ENCODE measurements at regions not wholly inside any gene's neighbourhood (a gene's known extent, or its start where the extent isn't known, plus 50 kb on each side); places are given as distances from the start of the nearest gene placed in this dataset.

DNA sequence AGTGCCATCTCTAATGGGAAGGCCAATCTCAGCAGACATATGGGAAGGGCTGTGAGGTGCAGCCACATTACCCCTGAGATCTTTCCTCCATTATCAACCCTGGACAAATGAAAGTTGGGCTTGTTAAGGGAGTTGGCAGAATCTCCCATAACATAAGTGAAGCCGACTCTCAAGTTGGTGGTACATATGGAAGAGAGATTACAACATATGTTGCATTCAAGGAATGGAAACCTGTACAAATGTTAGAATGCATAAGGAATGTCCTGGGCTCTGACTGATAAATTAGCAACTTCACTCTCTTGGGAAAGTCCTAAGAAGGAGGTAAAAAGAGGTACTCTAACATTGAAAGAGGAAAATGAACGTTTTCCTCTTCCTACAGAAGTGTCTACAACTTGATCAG is 288.7 kb downstream of the IL20RB start:
- Histone ChIP-seq H3K4me3 (ENCODE audit: low read length) (no peak overlapping the region), H3K36me3 (ENCODE audit: control insufficient read depth, insufficient read depth, low read length) (no peaks in the 10 kb centered on the region), H3K27me3 (ENCODE audit: control insufficient read depth, insufficient read depth, low read length) (no peaks in the 10 kb centered on the region), H3K9me3 (ENCODE audit: control insufficient read depth, low read depth, low read length) (no peaks in the 10 kb centered on the region), H3K27ac (ENCODE audit: low read length) (no peak overlapping the region), H3K4me1 (ENCODE audit: control insufficient read depth, insufficient read depth, low read length) (no peaks in the 10 kb centered on the region)
- no CpG with 5 or more reads among the region's 2 CpGs for WGBS (ENCODE audit: insufficient coverage, low lambda C conversion rate)
- DNase-seq = no peak

DNA sequence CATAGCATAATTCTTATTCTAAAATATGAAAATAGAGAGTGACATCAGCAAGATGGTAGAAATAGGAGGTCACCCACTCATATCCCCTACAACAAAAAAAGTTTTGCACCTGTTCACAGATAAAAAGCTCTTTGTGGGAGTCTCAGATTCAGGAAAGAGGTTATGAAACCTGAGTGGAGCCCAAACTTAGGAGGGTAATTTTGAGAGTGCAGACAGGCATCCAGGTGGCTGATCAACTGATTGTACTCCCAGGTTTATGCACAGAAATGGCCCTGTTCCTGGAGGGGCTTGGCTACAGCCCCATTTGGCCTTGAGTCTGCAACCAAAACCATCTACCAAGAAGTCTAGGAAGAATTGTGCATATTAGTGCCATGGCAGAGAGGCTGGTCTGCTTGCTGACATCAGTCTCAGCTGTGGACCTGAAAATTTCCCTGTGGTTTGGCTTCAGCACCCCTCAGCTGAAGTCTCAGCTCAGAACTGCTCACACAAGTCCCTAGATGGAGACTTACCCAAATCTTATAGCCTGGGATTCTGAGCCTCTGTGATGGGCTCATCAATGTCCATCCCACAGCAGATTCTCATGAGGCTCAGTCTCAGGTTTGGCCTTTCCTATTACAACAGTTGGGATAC is 291.6 kb downstream of the IL20RB start:
- Histone ChIP-seq H3K9me3 (ENCODE audit: control insufficient read depth, low read depth, low read length) (peaks cover 3% of the 10 kb centered on the region), H3K27ac (ENCODE audit: low read length) (no peak overlapping the region), H3K36me3 (ENCODE audit: control insufficient read depth, insufficient read depth, low read length) (no peaks in the 10 kb centered on the region), H3K27me3 (ENCODE audit: control insufficient read depth, insufficient read depth, low read length) (no peaks in the 10 kb centered on the region), H3K4me3 (ENCODE audit: low read length) (no peak overlapping the region), H3K4me1 (ENCODE audit: control insufficient read depth, insufficient read depth, low read length) (no peaks in the 10 kb centered on the region)
- DNase-seq = no peak

DNA sequence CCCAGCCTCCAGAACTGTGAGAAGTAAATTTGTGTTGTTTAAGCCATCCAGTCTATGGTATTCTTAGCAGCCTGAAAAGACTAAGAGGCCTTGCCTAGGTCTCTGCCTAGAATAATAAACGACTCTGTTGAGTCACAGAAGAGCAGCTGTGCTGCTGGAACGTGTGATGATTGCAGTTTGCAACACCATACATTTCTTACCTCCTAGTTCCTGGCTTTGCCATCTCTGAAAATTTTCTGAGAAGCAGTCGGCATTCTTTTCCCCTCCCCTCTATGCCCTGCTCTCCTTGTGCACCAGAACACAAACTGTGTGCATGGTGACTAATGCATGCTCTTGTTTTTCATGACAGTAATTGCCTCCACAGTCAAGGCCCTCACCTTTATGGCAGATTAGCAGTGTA is 301.3 kb downstream of the IL20RB start:
- no peak overlapping the region for H3K4me3 ChIP-seq (ENCODE audit: low read length)
- no peaks in the 10 kb centered on the region for H3K36me3 ChIP-seq (ENCODE audit: control insufficient read depth, insufficient read depth, low read length)
- no peaks in the 10 kb centered on the region for H3K4me1 ChIP-seq (ENCODE audit: control insufficient read depth, insufficient read depth, low read length)
- DNase-seq = no peak
- no peak overlapping the region for H3K27ac ChIP-seq (ENCODE audit: low read length)
- no peaks in the 10 kb centered on the region for H3K27me3 ChIP-seq (ENCODE audit: control insufficient read depth, insufficient read depth, low read length)
- WGBS (ENCODE audit: insufficient coverage, low lambda C conversion rate) = 73% methylated on average over 2 of the region's 3 CpGs
- H3K9me3 ChIP-seq (ENCODE audit: control insufficient read depth, low read depth, low read length) = no peaks in the 10 kb centered on the region

DNA sequence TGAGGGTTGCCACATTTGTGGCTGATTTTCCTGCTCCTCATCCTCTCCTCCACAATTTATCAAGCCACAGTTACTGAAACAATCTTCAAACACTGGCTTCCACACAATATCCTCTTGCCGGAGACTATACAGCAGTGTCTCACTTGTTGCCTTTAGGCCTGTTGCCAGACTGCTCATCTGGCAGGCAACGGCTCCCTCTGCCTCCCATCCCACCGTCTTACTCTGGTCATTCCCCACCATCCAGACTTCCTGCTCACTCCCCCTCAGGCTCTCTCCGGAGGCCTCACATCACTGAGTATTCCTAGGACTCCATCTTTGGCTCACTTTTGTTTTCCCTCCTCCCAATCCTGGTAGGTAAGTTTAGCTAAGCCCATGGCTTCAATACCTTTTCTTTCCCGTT is 301.9 kb downstream of the IL20RB start:
- Histone ChIP-seq H3K27ac (ENCODE audit: low read length) (no peak overlapping the region), H3K27me3 (ENCODE audit: control insufficient read depth, insufficient read depth, low read length) (no peaks in the 10 kb centered on the region), H3K4me3 (ENCODE audit: low read length) (no peak overlapping the region), H3K36me3 (ENCODE audit: control insufficient read depth, insufficient read depth, low read length) (no peaks in the 10 kb centered on the region), H3K9me3 (ENCODE audit: control insufficient read depth, low read depth, low read length) (no peaks in the 10 kb centered on the region), H3K4me1 (ENCODE audit: control insufficient read depth, insufficient read depth, low read length) (no peaks in the 10 kb centered on the region)
- WGBS (ENCODE audit: insufficient coverage, low lambda C conversion rate) = 86% methylated on average over 1 of the region's 5 CpGs
- peak in 1 of 2 donors; percentile 13 for DNase-seq

- DNase-seq = peak; percentile 4 to 6
- no peak overlapping the region for H3K27ac ChIP-seq (ENCODE audit: low read length)
- no peaks in the 10 kb centered on the region for H3K4me1 ChIP-seq (ENCODE audit: control insufficient read depth, insufficient read depth, low read length)
- H3K4me3 ChIP-seq (ENCODE audit: low read length) = no peak overlapping the region
- H3K9me3 ChIP-seq (ENCODE audit: control insufficient read depth, low read depth, low read length) = no peaks in the 10 kb centered on the region
- WGBS (ENCODE audit: insufficient coverage, low lambda C conversion rate) = 38% methylated on average over 5 of the region's 14 CpGs
- H3K36me3 ChIP-seq (ENCODE audit: control insufficient read depth, insufficient read depth, low read length) = no peaks in the 10 kb centered on the region
- H3K27me3 ChIP-seq (ENCODE audit: control insufficient read depth, insufficient read depth, low read length) = no peaks in the 10 kb centered on the region
Measured at GRCh38 chr3:137264071-137264820, 306.5 kb downstream of the IL20RB start.

DNA sequence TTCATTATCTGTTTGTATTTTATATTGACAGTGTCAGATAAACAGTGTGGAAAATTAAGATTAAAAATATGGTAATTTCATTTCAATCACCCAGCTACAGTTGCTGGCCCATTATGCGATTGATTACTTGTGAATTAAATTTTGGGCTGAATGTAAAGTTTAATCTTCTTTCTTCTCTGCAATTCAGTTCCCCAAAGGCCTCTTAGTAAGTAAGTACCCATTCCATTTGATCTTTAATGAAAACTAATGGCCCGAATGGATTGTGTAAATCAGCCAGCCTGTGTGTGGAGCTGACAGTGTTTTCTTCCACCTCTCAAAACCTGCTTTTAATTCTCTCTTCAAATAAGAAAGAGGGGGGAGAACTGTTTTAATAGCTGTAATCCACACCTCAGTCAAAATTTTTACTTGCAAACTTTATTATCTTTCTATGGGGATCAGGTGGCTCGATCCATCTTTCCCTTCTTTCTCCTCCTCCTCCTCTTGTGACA is 307.1 kb downstream of the IL20RB start:
- 92% methylated on average over 2 of the region's 3 CpGs for WGBS (ENCODE audit: insufficient coverage, low lambda C conversion rate)
- no peak for DNase-seq
- Histone ChIP-seq H3K9me3 (ENCODE audit: control insufficient read depth, low read depth, low read length) (no peaks in the 10 kb centered on the region), H3K27ac (ENCODE audit: low read length) (no peak overlapping the region), H3K27me3 (ENCODE audit: control insufficient read depth, insufficient read depth, low read length) (no peaks in the 10 kb centered on the region), H3K36me3 (ENCODE audit: control insufficient read depth, insufficient read depth, low read length) (no peaks in the 10 kb centered on the region), H3K4me1 (ENCODE audit: control insufficient read depth, insufficient read depth, low read length) (no peaks in the 10 kb centered on the region), H3K4me3 (ENCODE audit: low read length) (no peak overlapping the region)

DNA sequence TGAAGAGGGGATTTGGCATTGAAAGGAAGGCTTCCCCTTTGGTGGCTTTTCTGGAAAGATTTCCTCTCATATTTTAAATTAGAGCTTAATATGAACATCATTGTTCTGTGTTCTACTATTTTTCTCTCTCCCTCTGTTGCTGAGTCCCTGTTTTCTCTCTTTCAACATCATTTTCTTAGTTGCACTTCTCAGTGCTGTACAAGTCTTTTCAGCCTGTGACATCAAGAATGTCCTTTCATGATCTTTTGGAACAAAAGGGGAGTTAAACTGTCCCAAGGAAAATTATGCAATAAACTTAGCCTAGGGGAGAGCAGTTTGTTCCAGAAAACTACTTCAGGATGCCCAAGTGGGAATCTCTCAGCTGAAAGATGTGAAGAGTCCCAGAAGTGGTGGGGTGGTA is 325.1 kb downstream of the IL20RB start:
- no peak overlapping the region for H3K27ac ChIP-seq (ENCODE audit: low read length)
- no peaks in the 10 kb centered on the region for H3K4me1 ChIP-seq (ENCODE audit: control insufficient read depth, insufficient read depth, low read length)
- no peaks in the 10 kb centered on the region for H3K27me3 ChIP-seq (ENCODE audit: control insufficient read depth, insufficient read depth, low read length)
- no peaks in the 10 kb centered on the region for H3K9me3 ChIP-seq (ENCODE audit: control insufficient read depth, low read depth, low read length)
- H3K4me3 ChIP-seq (ENCODE audit: low read length) = no peak overlapping the region
- no peaks in the 10 kb centered on the region for H3K36me3 ChIP-seq (ENCODE audit: control insufficient read depth, insufficient read depth, low read length)
- no peak for DNase-seq

DNA sequence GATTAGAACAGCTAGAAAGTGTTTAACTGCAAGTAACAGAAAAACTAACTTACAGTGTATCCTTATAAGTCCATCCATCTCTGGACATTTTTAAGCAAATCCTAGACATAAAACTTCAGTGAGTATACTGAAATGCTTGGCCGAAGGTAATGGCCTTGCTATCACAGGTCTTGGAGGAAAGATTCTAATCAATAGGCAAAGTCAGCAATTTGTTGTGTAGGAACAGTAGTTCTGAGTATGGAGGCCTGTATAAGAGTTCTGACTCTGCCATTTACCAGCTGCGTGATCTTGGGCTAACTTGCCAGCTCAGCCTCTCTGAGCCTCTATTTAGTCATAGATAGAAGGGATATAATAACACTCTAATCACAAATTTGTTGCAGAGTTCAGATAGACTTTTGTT is 328.1 kb downstream of the IL20RB start:
- Histone ChIP-seq H3K4me3 (ENCODE audit: low read length) (no peak overlapping the region), H3K4me1 (ENCODE audit: control insufficient read depth, insufficient read depth, low read length) (no peaks in the 10 kb centered on the region), H3K27ac (ENCODE audit: low read length) (no peak overlapping the region), H3K27me3 (ENCODE audit: control insufficient read depth, insufficient read depth, low read length) (no peaks in the 10 kb centered on the region), H3K36me3 (ENCODE audit: control insufficient read depth, insufficient read depth, low read length) (no peaks in the 10 kb centered on the region), H3K9me3 (ENCODE audit: control insufficient read depth, low read depth, low read length) (peaks cover 3% of the 10 kb centered on the region)
- DNase-seq = no peak
- WGBS (ENCODE audit: insufficient coverage, low lambda C conversion rate) = 80% methylated on average over 1 of the region's 2 CpGs

- Histone ChIP-seq H3K9me3 (ENCODE audit: control insufficient read depth, low read depth, low read length) (peaks cover 3% of the 10 kb centered on the region), H3K4me3 (ENCODE audit: low read length) (no peak overlapping the region), H3K27me3 (ENCODE audit: control insufficient read depth, insufficient read depth, low read length) (no peaks in the 10 kb centered on the region), H3K27ac (ENCODE audit: low read length) (no peak overlapping the region), H3K4me1 (ENCODE audit: control insufficient read depth, insufficient read depth, low read length) (no peaks in the 10 kb centered on the region), H3K36me3 (ENCODE audit: control insufficient read depth, insufficient read depth, low read length) (no peaks in the 10 kb centered on the region)
- no CpG with 5 or more reads among the region's 1 CpG for WGBS (ENCODE audit: insufficient coverage, low lambda C conversion rate)
- DNase-seq = no peak
Measured at GRCh38 chr3:137293086-137293485, 335.3 kb downstream of the IL20RB start.

DNA sequence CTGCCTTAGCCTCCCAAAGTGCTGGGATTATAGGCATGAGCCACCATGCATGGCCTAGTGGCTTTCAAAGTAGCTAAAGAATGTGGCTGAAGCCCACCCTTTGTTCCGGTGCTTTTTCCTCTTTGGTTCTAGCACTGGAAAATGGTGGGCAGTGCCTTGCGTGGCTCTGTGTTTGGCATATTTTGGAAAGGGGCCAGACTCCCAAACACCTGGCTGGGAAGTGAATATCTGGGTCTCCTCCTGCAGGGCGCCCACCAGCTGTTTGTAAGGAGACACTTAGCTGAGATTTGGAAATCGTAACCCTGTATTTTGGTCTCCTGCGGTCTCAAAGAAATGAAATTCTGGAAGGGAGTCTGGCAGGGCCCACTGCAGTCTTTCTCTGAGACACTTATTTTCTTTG is 336.4 kb downstream of the IL20RB start:
- H3K27me3 ChIP-seq (ENCODE audit: control insufficient read depth, insufficient read depth, low read length) = no peaks in the 10 kb centered on the region
- H3K4me1 ChIP-seq (ENCODE audit: control insufficient read depth, insufficient read depth, low read length) = no peaks in the 10 kb centered on the region
- WGBS (ENCODE audit: insufficient coverage, low lambda C conversion rate) = no CpG with 5 or more reads among the region's 5 CpGs
- H3K27ac ChIP-seq (ENCODE audit: low read length) = no peak overlapping the region
- peaks cover 3% of the 10 kb centered on the region for H3K9me3 ChIP-seq (ENCODE audit: control insufficient read depth, low read depth, low read length)
- H3K4me3 ChIP-seq (ENCODE audit: low read length) = no peak overlapping the region
- no peak for DNase-seq
- no peaks in the 10 kb centered on the region for H3K36me3 ChIP-seq (ENCODE audit: control insufficient read depth, insufficient read depth, low read length)

DNA sequence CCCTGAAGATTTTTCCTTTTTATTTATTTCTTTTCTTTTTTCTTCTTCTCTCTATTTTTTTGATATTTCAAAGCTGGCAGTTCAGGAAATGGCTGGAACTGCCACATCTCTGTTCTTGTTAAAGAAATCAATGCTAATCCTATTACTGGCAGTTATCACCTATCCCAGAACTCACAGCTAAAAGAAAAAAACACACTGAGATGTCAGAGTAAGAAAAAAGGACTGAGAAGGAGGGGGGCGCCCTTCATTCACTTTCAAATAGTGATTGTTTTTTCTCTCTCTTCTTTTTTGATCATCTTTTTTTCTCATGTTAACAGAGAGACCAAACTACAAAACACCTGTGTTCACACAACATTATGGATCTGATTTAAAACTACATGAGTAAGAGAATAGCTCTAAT is 337.1 kb downstream of the IL20RB start:
- H3K9me3 ChIP-seq (ENCODE audit: control insufficient read depth, low read depth, low read length) = no peaks in the 10 kb centered on the region
- no peak overlapping the region for H3K4me3 ChIP-seq (ENCODE audit: low read length)
- H3K4me1 ChIP-seq (ENCODE audit: control insufficient read depth, insufficient read depth, low read length) = no peaks in the 10 kb centered on the region
- no peaks in the 10 kb centered on the region for H3K36me3 ChIP-seq (ENCODE audit: control insufficient read depth, insufficient read depth, low read length)
- H3K27ac ChIP-seq (ENCODE audit: low read length) = no peak overlapping the region
- no peaks in the 10 kb centered on the region for H3K27me3 ChIP-seq (ENCODE audit: control insufficient read depth, insufficient read depth, low read length)
- DNase-seq = no peak
- WGBS (ENCODE audit: insufficient coverage, low lambda C conversion rate) = no CpG with 5 or more reads among the region's 1 CpG

Data from large intestine (tissue), 3 donors.